GM18499 (cell line): ENCODE measurements at regions not wholly inside any gene's neighbourhood (a gene's known extent, or its start where the extent isn't known, plus 50 kb on each side); places are given as distances from the start of the nearest gene placed in this dataset.
"Not testable (repeated sequence)": the region's sequence is repeated elsewhere in the genome, so short reads cannot be mapped to it uniquely, and the experiment has no call there.

Source experiments
- ATAC-seq: cut with Tn5 transposase; IDR thresholded peaks from one replicate; pipeline ENCODE4 v1.9.1; 2021; ENCODE audit warnings: moderate number of reproducible peaks; ENCODE audit not compliant: insufficient read depth, unreplicated experiment

GRCh38 chr5:136513430-136513829 is 148.1 kb upstream of the TRPC7 start:
- ATAC-seq, result no peak

DNA sequence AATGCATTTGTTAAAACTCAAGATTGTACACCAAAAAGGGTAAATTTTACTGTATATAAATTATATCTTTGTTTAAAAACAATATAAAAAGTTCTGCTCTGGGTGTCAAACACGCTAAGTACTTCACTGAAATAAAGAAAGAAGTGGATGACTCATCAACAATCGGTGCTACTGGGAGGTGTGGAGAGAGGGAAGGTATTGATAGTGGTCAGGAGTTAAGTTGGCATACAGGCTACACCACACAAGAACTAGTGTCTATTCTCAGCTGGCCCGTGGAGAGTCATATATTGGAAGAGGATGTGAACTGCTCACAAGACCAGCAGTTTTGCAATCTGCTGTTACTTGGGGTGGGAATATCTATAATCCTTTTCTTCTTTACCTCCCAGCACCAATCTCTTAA is 145.7 kb upstream of the TRPC7 start:
- no peak for ATAC-seq

GRCh38 chr5:136510481-136510880 is 145.1 kb upstream of the TRPC7 start:
- ATAC-seq, result no peak

DNA sequence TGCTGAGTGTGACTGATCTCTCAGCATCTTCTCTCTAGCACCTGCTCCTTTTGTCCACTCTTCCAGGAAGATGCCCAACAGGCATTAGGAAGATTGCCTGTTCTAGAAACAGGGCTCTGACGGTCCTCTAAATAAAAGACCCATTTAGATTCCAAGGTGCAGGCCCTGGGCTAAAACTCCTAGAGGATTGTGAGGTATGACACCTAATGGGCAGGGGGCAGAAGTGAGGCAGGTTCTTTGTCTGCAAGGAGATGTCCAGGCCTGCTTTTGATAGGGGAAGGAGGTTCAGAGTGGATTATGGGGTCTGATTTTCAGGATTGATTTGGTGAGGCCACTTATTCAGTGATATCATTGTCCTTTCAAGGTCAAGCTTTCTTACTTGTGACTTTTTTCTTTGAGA is 140.8 kb upstream of the TRPC7 start:
- no peak for ATAC-seq

- ATAC-seq, result no peak
Measured at GRCh38 chr5:136501133-136501532, 135.8 kb upstream of the TRPC7 start.

- no peak for ATAC-seq
Measured at GRCh38 chr5:136492587-136492986, 127.2 kb upstream of the TRPC7 start.

- ATAC-seq, result no peak
Measured at GRCh38 chr5:136491806-136492205, 126.5 kb upstream of the TRPC7 start.

- ATAC-seq, result no peak
Measured at GRCh38 chr5:136484808-136485325, 119.5 kb upstream of the TRPC7 start.

DNA sequence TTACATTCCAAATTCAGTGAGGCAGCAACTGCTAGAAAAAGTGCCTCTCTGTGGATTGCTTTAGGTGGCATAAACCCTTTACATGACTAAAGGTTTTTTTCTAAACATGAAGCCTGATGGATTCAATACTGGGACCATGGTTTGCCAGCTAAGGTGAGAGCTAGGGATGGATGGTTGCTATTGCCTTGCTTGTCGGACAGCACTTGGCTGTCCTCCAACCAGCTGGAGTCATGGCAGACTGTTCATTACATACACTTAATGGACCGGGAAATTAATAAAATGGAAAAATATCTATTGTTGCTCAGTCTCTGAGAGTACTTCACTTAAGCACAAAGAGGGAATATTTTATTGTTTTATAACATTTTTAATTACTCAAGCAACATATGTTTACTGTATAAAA is 116.9 kb upstream of the TRPC7 start:
- ATAC-seq, result no peak

- no peak for ATAC-seq
Measured at GRCh38 chr5:136474466-136474865, 109.1 kb upstream of the TRPC7 start.

DNA sequence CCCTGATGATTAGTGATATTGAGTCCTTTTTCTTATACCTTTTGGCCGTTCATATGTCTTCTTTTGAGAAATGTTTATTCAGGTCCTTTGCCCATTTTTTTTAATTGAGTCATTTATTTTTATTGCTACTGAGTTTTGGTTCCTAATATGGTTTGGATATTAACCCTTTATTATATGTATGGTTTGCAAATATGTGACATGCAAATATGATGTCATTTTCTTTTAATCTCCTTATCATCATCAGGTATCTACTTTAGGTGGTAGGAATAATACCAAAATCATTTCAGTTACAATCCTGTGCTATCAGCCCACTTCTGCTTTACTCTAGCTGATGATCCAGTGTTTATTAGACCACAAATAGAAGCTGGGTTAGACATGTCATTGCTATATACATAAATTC is 102.3 kb upstream of the TRPC7 start:
- no peak for ATAC-seq

DNA sequence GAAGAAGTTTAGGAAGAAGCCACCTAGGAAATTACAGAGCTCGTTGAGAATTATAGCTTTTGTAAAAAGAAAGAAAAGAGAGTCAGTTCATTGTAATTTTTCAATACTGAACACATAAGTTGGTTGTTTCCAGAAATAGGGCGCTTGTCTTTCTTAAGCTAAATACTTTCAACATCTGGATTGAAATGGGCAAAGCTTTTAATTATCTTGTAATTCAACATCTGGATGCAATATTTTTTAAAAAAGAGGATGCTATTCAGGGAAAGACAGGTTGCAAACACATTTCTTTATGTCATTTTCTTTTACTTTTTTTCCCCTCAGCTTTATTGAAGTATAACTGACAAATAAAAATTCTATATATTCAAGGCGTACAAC is 100.7 kb upstream of the TRPC7 start:
- ATAC-seq, result no peak

- no peak for ATAC-seq
Measured at GRCh38 chr5:136458481-136458880, 93.1 kb upstream of the TRPC7 start.

GRCh38 chr5:136457390-136458013 is 92.2 kb upstream of the TRPC7 start:
- no peak for ATAC-seq

GRCh38 chr5:136455409-136455808 is 90.1 kb upstream of the TRPC7 start:
- no peak for ATAC-seq

- no peak for ATAC-seq
Measured at GRCh38 chr5:136453986-136454758, 88.8 kb upstream of the TRPC7 start.

GRCh38 chr5:136453199-136453598 is 87.9 kb upstream of the TRPC7 start:
- ATAC-seq, result no peak

DNA sequence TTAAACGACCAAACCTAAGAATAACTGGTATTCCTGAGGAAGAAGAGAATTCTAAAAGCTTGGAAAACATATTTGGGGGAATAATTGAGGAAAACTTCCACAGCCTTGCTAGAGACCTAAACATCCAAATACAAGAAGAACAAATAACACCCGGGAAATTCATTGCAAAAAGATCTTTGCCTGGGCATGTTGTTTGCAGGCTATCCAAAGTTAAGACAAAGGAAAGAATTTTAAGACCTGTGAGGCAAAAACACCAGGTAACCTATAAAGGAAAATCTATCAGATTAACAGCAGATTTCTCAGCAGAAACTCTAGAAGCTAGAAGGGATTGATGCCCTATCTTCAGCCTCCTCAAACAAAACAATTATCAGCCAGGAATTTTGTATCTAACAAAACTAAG is 82.2 kb upstream of the TRPC7 start:
- not testable (repeated sequence) for ATAC-seq

GRCh38 chr5:136446565-136446964 is 81.2 kb upstream of the TRPC7 start:
- no peak for ATAC-seq

- ATAC-seq, result not testable (repeated sequence)
Measured at GRCh38 chr5:136444099-136444498, 78.8 kb upstream of the TRPC7 start.

GRCh38 chr5:136439367-136439766 is 74.0 kb upstream of the TRPC7 start:
- no peak for ATAC-seq
